ENCODE measurements at regions not wholly inside any gene's neighbourhood (a gene's known extent, or its start where the extent isn't known, plus 50 kb on each side); places are given as distances from the start of the nearest gene placed in this dataset.

DNA sequence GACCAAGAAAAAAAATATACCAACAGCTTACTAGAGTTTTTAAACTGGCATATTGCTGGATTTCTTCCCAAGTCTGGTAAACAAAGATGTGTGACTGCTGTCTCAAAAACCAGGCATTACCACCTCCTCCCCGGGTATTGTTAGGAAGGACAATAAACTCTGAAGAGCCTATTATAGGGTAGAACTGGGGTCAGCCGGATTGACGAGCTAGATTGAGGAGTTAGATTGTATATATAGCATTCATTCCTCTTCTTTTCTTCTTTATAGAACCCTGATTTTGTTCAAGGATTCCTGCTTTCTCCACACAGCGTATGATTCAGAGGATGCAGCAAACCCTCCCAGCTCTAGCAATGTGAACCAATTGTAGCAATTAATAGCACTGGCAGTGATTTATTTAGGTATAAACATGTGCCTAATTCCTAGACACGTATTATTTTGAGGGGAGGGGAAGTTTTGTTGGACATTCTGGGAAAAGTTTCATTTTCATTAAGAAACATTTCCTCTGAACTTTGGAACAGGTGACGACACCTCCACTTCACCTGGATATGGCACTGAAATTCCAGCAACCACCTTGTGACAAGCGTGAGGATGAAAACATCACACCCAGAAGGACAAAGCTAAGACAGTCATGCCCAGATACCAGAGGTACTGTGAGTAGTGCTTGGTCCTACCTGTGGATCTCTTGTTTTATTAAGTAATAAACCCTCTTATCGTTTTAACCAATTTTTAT, 679.4 kb upstream of the KIRREL3 start:
- Histone ChIP-seq H3K27ac (ENCODE audit: insufficient read depth, low read depth, low read length) (no peak overlapping the region), H3K9me1 (replicated peaks; ENCODE audit: control insufficient read depth, extremely low read depth, insufficient read depth, low read length) (no peaks in the 10 kb centered on the region), H3K4me2 (ENCODE audit: insufficient read depth, low read length) (no peak overlapping the region), H3K9me3 (replicated peaks; ENCODE audit: control insufficient read depth, insufficient read depth, low read length) (no peaks in the 10 kb centered on the region), H3K79me2 (ENCODE audit: control insufficient read depth, insufficient read depth, low read length) (no peaks in the 10 kb centered on the region), H3K4me1 (ENCODE audit: control insufficient read depth, extremely low read depth, insufficient read depth, low read length) (no peaks in the 10 kb centered on the region), H4K20me1 (replicated peaks; ENCODE audit: control insufficient read depth, extremely low read depth, insufficient read depth, low read length) (no peaks in the 10 kb centered on the region), H3K36me3 (ENCODE audit: control insufficient read depth in 2 of 2, extremely low read depth in 1 of 2, insufficient read depth in 2 of 2, low read length in 2 of 2) (no peaks in the 10 kb centered on the region), H3K4me3 (replicated peaks in 1 of 3; ENCODE audit: insufficient read depth in 1 of 3, low read depth in 1 of 3, low read length in 3 of 3) (no peak overlapping the region), H3K27me3 (ENCODE audit: control insufficient read depth in 2 of 2, insufficient read depth in 2 of 2, low read length in 2 of 2) (no peaks in the 10 kb centered on the region), H2AFZ (ENCODE audit: low read depth, low read length) (no peak overlapping the region), H3K9ac (replicated peaks; ENCODE audit: extremely low read depth, insufficient read depth, low read length) (no peak overlapping the region)
- ChIA-PET POLR2A (no interaction called here), CTCF (no interaction called here)
- DNase-seq (ENCODE audit: low read depth, low spot score) = no peak
- no peak for TF ChIP-seq POLR2AphosphoS5 (IDR thresholded peaks at IDR 0.05; ENCODE audit: insufficient read depth, low read depth, low read length)
- no peak for TF ChIP-seq CTCF (IDR thresholded peaks at IDR 0.05; ENCODE audit: extremely low read depth in 1 of 2, insufficient read depth in 1 of 2, low read depth in 1 of 2, low read length in 2 of 2)
- no peak for TF ChIP-seq JUN (IDR thresholded peaks at IDR 0.05; ENCODE audit: borderline replicate concordance, insufficient read depth, insufficient read length, low read depth)
- no peak for TF ChIP-seq MYC (IDR thresholded peaks at IDR 0.05; ENCODE audit: low read depth, low read length)
- TF ChIP-seq FOS (IDR thresholded peaks at IDR 0.05; ENCODE audit: borderline replicate concordance, insufficient read depth, low read length) = no peak
- TF ChIP-seq EZH2 (IDR thresholded peaks at IDR 0.05; ENCODE audit: borderline replicate concordance, low read depth, low read length, severe bottlenecking) = no peak
- no peak for TF ChIP-seq POLR2A (IDR thresholded peaks at IDR 0.05; ENCODE audit: low read depth, low read length)
- TF ChIP-seq, protein P1, sequence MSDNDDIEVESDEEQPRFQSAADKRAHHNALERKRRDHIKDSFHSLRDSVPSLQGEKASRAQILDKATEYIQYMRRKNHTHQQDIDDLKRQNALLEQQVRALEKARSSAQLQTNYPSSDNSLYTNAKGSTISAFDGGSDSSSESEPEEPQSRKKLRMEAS (IDR thresholded peaks at IDR 0.05; ENCODE audit: insufficient read depth, insufficient read length) = no peak
- no peak for TF ChIP-seq GATA2 (IDR thresholded peaks at IDR 0.05; ENCODE audit: insufficient read depth, insufficient read length, low read depth, low read length)
- dilution Hi-C loops (cut with MboI; ENCODE audit: extremely low pct_ligation_motif_present, low sequenced_read_pairs) (no loop called here), intact Hi-C loops (cut with micrococcal nuclease) (no loop called here)
- no TSS peak for BruUV-seq (replicated peaks)
- FAIRE-seq = no peak

Data from endothelial cell of umbilical vein (primary cell).